Astrocyte (in vitro differentiated cells and primary cell): ENCODE measurements at regions not wholly inside any gene's neighbourhood (a gene's known extent, or its start where the extent isn't known, plus 50 kb on each side); places are given as distances from the start of the nearest gene placed in this dataset.

Experiments used
- EZH2 ChIP-seq: IDR thresholded peaks from 2 replicates; pipeline ENCODE4 v1.6.1; 2012; ENCODE audit warnings: mild to moderate bottlenecking, low read length, inconsistent platforms; ENCODE audit not compliant: insufficient read depth
- TF ChIP-seq, protein P1 (sequence below): IDR thresholded peaks from 2 replicates; pipeline ENCODE4 v1.5.1; 2011; ENCODE audit warnings: low read depth, mild to moderate bottlenecking, inconsistent platforms, low read length, moderate library complexity; ENCODE audit not compliant: insufficient read depth

DNA sequence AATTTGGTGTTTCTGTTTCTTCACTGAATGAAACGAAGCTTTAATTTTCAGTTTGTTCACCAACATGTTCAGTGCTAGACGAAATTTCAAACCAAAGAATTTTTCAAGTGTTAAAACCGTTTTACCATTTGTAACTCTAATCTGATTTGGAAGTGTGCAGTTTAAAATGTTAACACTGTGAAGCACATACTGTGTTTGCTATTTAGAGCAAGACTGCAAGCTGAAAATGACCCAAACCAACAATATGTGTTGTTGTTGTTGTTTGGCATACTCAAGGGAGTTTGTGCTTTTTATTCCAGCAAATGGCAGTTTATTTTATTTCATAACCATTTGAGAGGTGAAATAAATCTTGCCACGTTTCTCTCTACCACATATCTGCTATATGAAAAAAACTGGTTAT lies 128.4 kb upstream of the CDH7 start:
- TF ChIP-seq, protein P1, sequence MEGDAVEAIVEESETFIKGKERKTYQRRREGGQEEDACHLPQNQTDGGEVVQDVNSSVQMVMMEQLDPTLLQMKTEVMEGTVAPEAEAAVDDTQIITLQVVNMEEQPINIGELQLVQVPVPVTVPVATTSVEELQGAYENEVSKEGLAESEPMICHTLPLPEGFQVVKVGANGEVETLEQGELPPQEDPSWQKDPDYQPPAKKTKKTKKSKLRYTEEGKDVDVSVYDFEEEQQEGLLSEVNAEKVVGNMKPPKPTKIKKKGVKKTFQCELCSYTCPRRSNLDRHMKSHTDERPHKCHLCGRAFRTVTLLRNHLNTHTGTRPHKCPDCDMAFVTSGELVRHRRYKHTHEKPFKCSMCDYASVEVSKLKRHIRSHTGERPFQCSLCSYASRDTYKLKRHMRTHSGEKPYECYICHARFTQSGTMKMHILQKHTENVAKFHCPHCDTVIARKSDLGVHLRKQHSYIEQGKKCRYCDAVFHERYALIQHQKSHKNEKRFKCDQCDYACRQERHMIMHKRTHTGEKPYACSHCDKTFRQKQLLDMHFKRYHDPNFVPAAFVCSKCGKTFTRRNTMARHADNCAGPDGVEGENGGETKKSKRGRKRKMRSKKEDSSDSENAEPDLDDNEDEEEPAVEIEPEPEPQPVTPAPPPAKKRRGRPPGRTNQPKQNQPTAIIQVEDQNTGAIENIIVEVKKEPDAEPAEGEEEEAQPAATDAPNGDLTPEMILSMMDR, result no peak
- no peak for TF ChIP-seq EZH2
